ENCODE measurements at regions not wholly inside any gene's neighbourhood (a gene's known extent, or its start where the extent isn't known, plus 50 kb on each side); places are given as distances from the start of the nearest gene placed in this dataset.

- H3K27me3 ChIP-seq (ENCODE audit: insufficient read depth, low read length): no peaks in the 10 kb centered on the region; the same call in 1 of the 2 replicates
- H3K56ac ChIP-seq (ENCODE audit: insufficient read length, low read depth, low read length): no peak overlapping the region
- H3K4ac ChIP-seq (ENCODE audit: low read depth, low read length): no peak overlapping the region
- H3K27ac ChIP-seq (ENCODE audit: insufficient read length, low read depth, low read length): no peak overlapping the region
- Mint-ChIP-seq H3K4me3 (no peak overlapping the region), H3K4me1 (0 out of 4 replicates have a peak, but pooled peaks cover 0 to 4% of the 10 kb centered on the region in 2 experiments), H3K27me3 (ENCODE audit: low read depth) (peaks cover 60% of the 10 kb centered on the region), H3K36me3 (ENCODE audit: insufficient read depth in 1 of 3, low read depth in 3 of 3) (no peaks in the 10 kb centered on the region), H3K9me3 (no peaks in the 10 kb centered on the region), H3K27ac (no peak overlapping the region)
- H3K79me1 ChIP-seq (ENCODE audit: insufficient read depth, low read depth, low read length, poor library complexity, severe bottlenecking): no peaks in the 10 kb centered on the region
- H3K23me2 ChIP-seq (ENCODE audit: insufficient read length, low read depth, low read length, poor library complexity, severe bottlenecking): no peaks in the 10 kb centered on the region
- no peaks in the 10 kb centered on the region for H4K20me1 ChIP-seq (ENCODE audit: control insufficient read depth, insufficient read depth, insufficient read length)
- TF ChIP-seq CTCF (conservative IDR thresholded peaks at IDR 0.05): no peak
- no peak for DNase-seq
- H3K18ac ChIP-seq (ENCODE audit: insufficient read length, low read depth, low read length): no peak overlapping the region
- H2AFZ ChIP-seq (ENCODE audit: low read length): no peak overlapping the region
- no peaks in the 10 kb centered on the region for H3K9me3 ChIP-seq (ENCODE audit: control insufficient read depth, low read depth, low read length)
- no peak overlapping the region for H2BK15ac ChIP-seq (ENCODE audit: low read depth, low read length)
- H2AK5ac ChIP-seq (ENCODE audit: insufficient read length, low read length): no peak overlapping the region
- H3T11ph ChIP-seq (ENCODE audit: low read length): no peak overlapping the region
- H4K5ac ChIP-seq (ENCODE audit: insufficient read length, low read depth, low read length): no peak overlapping the region
- no peaks in the 10 kb centered on the region for H3K79me2 ChIP-seq (ENCODE audit: insufficient read depth, low read length)
- no peak overlapping the region for H2BK5ac ChIP-seq (ENCODE audit: insufficient read length, low read length)
- no peak overlapping the region for H3K14ac ChIP-seq (ENCODE audit: insufficient read depth, low read length)
- no peak overlapping the region for H4K91ac ChIP-seq (ENCODE audit: insufficient read length, low read depth, low read length)
- H3K4me2 ChIP-seq (ENCODE audit: insufficient read depth, insufficient read length, low read length): no peak overlapping the region
- H3K4me1 ChIP-seq (ENCODE audit: insufficient read depth, low read length): no peaks in the 10 kb centered on the region
- H2BK12ac ChIP-seq (ENCODE audit: insufficient read length, low read depth, low read length): no peak overlapping the region
- no CpG with 5 or more reads among the region's 3 CpGs for WGBS (ENCODE audit: extremely low coverage, insufficient read length, low lambda C conversion rate)
- no peak overlapping the region for H2BK120ac ChIP-seq (ENCODE audit: low read depth, low read length, poor library complexity, severe bottlenecking)
- H3K23ac ChIP-seq (ENCODE audit: insufficient read length, low read depth, low read length): no peak overlapping the region
- H4K8ac ChIP-seq (replicated peaks; ENCODE audit: insufficient read length, low read depth, low read length): no peak overlapping the region
- no peak overlapping the region for H2BK20ac ChIP-seq (ENCODE audit: low read depth, low read length, poor library complexity, severe bottlenecking)
- H3K9ac ChIP-seq (ENCODE audit: extremely low read depth, insufficient read length, low read length): no peak overlapping the region
Measured at GRCh38 chr11:70007796-70008195, 70.3 kb upstream of the ANO1 start.
